Epithelial cell of esophagus (primary cell): ENCODE measurements at regions not wholly inside any gene's neighbourhood (a gene's known extent, or its start where the extent isn't known, plus 50 kb on each side); places are given as distances from the start of the nearest gene placed in this dataset.
"Not testable (repeated sequence)": the region's sequence is repeated elsewhere in the genome, so short reads cannot be mapped to it uniquely, and the experiment has no call there.

ENCODE experiments used
- DNase-seq: peaks from one replicate; pipeline ENCODE4 v3.0.0; 2010; ENCODE audit warnings: low read depth
- H3K4me3 ChIP-seq: 2 replicates; pipeline ENCODE4 v1.5.1; 2011; ENCODE audit warnings: mild to moderate bottlenecking, low read length, control low read depth
- TF ChIP-seq, protein P1 (sequence below): IDR thresholded peaks from 2 replicates; pipeline ENCODE4 v1.5.1; 2011; ENCODE audit warnings: low read depth, mild to moderate bottlenecking, low read length, control low read depth, inconsistent platforms; ENCODE audit not compliant: insufficient read depth; ENCODE audit errors: missing control alignments

DNA sequence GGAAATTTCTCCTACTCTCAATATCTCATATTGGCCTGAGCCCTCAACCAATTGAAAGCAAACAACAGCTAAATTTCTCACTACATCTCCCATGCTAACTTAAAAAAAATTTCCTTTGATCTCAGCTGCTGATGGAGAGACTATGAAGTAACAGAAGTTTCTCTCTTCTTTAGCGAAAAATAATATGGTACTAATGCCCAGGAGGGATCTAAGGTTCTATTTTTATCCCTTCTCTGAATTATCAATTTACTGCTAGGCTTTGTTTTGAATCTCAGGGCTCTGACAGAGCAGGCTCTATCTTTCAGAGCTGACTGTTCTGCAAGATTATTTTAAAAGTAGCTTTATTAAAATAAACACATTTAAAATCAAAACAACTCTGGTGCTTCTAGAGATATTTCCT, 558.6 kb downstream of the KCNA4 start:
- TF ChIP-seq, protein P1, sequence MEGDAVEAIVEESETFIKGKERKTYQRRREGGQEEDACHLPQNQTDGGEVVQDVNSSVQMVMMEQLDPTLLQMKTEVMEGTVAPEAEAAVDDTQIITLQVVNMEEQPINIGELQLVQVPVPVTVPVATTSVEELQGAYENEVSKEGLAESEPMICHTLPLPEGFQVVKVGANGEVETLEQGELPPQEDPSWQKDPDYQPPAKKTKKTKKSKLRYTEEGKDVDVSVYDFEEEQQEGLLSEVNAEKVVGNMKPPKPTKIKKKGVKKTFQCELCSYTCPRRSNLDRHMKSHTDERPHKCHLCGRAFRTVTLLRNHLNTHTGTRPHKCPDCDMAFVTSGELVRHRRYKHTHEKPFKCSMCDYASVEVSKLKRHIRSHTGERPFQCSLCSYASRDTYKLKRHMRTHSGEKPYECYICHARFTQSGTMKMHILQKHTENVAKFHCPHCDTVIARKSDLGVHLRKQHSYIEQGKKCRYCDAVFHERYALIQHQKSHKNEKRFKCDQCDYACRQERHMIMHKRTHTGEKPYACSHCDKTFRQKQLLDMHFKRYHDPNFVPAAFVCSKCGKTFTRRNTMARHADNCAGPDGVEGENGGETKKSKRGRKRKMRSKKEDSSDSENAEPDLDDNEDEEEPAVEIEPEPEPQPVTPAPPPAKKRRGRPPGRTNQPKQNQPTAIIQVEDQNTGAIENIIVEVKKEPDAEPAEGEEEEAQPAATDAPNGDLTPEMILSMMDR, result no peak
- H3K4me3 ChIP-seq, result no peak overlapping the region
- DNase-seq, result no peak

DNA sequence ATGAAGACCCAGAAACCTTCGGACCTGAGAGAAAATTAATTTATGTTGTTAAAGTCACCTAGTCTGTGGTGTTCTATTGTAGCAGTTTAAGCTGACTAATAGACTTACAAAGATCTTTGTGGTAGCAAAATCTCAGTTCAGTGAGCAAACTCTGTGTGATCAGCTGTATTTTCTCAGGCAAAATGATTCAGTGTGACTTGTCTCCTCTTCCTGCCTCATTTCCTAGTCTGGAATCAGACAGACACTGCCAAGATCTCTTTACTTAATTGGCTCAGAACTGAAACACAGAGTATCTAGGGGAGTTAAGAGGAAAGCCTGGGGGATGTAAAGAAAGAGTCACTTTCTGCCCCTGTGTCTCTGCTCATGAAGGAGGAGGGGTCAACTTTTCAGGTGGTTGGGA, 564.7 kb downstream of the KCNA4 start:
- DNase-seq, result peak; percentile 79
- H3K4me3 ChIP-seq, result no peak overlapping the region
- TF ChIP-seq, protein P1, result no peak

DNA sequence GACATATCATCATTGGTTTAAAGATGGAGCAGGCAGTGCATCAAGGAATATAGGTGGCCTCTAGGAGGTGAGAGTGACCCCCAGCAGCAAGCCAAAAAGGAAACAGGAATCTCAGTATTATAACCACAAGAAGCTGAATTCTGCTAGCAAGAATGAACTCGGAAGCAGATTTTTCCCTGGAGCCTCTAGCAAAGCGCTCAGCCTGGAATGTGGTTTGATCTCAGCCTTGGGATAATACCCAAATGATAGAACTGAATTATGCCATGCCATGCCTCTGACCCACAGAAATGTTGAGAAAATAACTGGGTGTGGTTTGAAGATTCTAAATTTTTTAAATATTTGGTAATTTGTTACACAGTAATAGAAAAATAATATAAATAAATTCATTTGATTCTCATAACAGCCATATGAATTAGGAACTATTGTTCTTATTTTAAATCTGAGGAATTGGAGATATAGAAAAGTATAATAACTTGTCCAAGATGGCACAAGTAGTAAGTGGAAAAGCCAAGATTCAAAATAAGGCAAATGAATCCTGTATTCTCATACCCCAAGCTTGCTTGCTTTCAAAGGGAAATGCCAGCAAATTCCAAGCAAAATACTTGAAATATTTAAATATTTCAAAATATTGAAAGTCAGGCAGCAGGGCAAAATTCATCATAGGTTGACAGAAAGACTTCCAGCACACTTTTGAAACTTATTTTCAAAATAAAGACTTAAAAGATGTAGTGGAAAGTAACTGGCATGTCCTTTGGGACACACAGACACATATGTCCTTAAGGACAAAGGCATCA, 567.4 kb downstream of the KCNA4 start:
- no peak for DNase-seq
- H3K4me3 ChIP-seq, result no peak overlapping the region
- TF ChIP-seq, protein P1, result no peak

DNA sequence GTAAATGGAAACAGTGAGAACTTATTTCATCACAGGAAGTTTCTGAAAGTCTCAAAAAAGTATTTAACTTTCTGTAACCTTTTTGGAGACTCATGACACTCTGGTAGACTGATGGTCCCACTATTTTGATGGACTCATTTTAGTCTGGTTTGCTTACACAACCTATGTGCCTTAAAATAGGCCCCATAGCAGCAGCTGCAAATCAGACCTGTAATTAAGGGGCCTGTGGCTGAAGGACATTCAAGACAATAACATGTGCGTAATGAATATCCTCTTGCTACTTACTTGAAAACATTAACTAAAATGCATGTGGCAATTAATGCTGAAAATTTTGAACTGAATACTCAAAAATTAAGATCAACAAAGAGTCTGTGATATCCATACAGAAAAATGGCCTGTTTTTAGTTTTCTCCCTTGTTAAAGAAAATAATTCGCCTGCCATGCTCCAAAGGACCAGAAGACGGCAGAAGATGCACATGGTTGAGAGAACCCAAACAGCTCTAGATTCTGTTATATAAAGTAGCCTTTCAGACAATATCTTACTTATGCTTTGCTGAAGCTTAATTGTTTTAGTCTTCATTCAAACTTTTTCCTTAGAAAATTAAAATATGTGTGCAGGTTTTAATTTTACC, 568.5 kb downstream of the KCNA4 start:
- peak; percentile 47 for DNase-seq
- H3K4me3 ChIP-seq, result no peak overlapping the region
- TF ChIP-seq, protein P1, result peak; percentile 83

DNA sequence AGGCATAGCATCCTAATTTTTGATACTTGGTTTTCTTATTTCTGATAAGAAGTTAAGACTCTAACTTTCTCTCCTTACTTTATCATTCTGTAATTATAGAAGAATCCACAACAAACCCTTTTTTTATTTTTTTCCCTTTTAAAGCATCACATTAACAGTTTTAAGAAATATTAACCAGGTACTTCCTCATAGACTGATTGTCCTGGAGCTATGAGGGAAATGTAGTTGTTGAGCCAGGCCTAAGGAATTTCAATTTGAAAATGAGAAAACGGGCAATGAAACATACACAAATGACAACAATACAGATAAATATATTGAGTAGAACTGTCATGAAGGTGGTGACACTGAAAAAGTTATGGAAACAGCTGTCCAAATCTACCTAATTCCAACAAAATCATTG, 569.0 kb downstream of the KCNA4 start:
- no peak overlapping the region for H3K4me3 ChIP-seq
- DNase-seq, result no peak
- TF ChIP-seq, protein P1, result no peak

DNA sequence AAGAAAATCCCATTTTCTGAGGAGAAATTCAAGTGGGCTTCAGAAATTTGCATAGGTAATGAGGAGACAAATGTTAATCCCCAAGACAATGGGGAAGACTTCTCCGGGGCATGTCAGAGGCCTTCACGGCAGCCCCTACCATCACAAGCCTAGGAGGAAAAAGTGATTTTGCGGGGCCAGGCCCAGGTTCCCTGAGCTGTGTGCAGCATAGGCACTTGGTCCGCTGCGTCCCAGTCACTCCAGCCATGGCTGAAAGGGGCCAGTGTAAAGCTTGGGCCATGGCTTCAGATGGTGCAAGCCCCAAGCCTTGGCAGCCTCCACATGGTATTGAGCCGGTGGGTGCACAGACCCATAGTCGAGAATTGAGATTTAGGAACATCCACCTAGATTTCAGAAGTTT, 570.7 kb downstream of the KCNA4 start:
- no peak overlapping the region for H3K4me3 ChIP-seq
- TF ChIP-seq, protein P1, result no peak
- DNase-seq, result no peak

DNA sequence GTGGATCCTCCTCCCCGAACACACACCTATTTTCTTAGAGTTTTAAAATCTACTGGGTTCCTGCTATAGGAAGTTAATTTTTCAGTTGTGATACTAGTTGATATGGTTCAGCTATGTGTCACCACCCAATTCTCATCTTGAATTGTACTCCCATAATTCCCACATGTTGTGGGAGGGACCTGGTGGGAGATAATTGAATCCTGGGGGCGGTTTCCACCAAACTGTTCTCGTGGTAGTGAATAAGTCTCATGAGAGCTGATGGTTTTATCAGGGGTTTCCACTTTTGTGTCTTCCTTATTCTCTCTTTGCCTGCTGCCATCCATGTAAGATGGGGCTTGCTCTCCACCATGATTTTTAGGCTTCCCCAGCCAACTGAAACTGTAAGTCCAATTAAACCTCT, 571.6 kb downstream of the KCNA4 start:
- DNase-seq, H3K4me3 ChIP-seq: not testable (repeated sequence)
